ENCODE measurements at regions not wholly inside any gene's neighbourhood (a gene's known extent, or its start where the extent isn't known, plus 50 kb on each side); places are given as distances from the start of the nearest gene placed in this dataset.

DNA sequence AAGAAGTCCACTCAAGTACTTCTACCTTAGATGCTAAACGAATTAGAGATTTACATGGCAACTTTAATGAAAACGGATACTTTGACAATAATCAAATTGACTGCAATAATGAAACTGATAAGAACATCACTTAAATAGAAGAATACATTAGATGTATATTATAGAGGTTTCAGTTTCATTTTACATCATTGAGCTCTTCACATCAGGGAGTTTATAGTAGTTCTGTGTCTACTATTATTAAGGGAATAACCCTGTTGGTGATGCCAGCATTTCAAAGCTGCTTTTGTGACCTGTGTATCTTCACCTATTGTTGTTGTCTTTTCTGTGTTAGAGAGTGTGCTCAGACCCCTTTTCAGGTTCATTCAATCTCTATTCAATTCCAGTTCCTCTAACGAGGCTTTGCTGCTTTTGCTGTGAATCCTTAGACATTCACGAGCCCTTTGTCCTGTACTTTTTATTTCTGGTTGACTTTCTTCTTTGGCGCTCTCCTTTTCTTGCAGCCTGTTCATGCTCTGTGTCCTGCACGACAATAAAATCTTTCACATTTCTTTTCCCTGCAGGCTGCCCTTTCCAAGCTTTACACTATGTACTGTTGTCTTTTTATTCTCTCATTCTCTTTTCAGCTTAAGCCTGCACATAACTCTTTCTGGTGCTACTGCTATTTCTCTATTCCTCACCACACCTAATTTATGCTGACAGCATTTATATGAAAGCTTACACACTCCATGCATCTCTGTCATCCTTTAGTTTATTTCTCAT, 232.1 kb downstream of the CPE start:
- DNase-seq (ENCODE audit: low read depth): no peak

DNA sequence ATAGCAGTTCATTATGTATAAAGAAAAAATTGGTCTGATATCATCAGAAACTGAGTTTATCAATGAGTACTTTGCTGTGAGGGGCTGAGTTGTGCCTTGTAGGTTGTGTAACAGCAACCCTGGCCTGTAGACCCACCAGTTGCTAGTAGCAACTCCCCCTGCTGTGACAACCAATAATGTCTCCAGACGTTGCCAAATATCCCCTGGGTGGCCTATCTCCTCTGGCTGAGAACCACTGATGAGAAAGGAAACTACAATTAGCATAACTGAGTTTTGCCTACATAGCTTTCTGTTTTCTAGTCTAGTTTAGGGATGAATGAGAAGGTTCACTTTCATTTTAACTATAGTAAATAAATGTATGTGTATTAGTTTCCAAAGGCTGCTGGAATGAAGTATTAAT, 234.1 kb downstream of the CPE start:
- no peak for DNase-seq (ENCODE audit: low read depth)

DNA sequence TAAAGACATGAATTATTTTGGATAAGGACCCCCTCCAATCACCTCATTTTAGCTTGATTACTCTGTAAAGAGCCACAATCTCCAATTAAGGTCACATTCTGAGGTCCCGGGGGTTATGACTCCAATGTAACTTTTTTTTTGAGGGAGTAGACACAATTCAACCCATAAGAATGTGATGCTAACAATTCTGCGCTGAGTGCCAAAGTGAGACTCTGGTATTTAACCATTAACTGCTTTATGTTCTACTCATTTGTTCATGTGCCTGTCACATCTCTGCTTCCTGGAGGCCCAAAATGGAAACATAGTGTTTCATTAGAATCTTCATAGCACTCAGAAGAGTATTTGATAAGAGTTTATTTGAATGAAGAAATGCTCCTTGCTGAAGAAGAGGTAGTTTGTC, 234.8 kb downstream of the CPE start:
- DNase-seq (ENCODE audit: low read depth): no peak

- DNase-seq (ENCODE audit: low read depth): no peak
These were observed 242.1 kb downstream of the CPE start for GRCh38 chr4:165620913-165621312.

GRCh38 chr4:165621983-165622382, 243.2 kb downstream of the CPE start:
- DNase-seq (ENCODE audit: low read depth): no peak

- no peak for DNase-seq (ENCODE audit: low read depth)
These were observed 246.5 kb downstream of the CPE start for GRCh38 chr4:165625281-165625680.

- DNase-seq (ENCODE audit: low read depth): no peak
These were observed 246.7 kb upstream of the TLL1 start for GRCh38 chr4:165626316-165626715.

DNA sequence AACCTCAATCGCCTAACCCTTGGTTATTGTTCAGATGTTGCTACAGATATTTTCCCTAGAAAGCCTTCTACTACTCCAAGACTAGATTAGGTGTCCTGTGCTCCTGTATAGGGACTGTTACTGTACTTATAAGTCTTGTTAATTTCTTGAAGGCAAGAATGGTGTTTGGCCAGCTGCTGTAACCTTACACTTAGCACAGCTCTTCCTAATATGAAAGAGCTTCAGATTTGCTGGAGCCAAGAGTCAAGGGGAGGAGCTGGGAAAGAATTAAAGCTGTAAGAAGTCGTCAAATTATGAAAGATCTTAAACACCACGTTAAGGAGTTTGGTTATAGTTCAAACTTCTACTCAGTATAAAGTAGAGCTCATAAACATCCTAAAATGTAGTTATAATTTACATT, 245.9 kb upstream of the TLL1 start:
- DNase-seq (ENCODE audit: low read depth): no peak

- DNase-seq (ENCODE audit: low read depth): no peak
These were observed 245.5 kb upstream of the TLL1 start for GRCh38 chr4:165627548-165627947.

DNA sequence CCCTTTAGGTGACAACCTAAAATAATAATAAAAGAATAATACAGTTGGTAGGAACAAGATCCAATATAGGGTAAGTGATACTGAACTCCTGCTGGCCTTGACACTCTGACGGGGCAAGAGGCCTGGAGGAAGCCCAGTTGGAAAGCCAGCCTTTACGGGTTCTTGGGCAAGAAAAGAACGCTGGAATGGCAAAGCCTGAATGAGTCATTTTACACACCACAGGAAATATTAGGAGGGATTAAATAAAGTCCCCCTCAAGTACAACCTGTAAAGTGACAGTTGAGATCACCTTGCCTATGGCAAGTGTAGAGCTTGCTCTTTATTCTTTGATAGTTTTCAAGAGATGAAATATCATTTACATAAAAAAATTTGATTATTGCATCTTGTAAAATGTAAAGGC, 244.5 kb upstream of the TLL1 start:
- no peak for DNase-seq (ENCODE audit: low read depth)

GRCh38 chr4:165630671-165631070, 242.4 kb upstream of the TLL1 start:
- DNase-seq (ENCODE audit: low read depth): no peak

DNA sequence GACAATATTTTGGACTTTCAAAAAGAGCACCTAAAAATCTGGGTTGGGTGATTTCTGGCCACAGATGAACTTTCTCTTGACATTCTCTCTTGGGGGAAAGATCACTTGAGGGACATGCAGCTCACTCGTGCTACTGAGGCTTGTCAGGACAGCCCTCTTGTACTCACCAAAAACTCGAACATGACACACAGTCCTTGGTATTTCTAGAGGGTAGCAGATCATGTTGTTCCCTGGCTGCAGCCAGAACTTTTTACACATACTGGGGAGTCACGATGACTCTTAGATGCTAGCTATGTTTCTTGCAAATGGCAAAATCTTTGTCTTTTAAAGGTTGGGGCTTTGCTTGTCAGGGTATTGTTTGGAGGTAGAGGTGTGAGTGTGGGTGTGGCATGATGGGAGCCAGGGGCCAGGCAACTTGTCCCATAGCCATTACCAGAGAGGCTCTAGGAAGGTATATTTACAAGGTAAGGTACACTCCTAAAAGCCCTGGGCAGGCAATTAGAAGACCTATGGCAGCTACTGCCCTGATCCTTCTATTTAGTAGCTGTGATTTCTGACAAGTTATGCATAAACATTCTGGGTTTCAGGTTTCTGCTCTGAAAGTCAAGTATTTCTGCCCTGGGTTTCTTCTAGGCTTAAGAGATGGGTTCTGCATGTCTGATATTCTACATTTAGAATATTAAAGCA, 241.7 kb upstream of the TLL1 start:
- peak; percentile 2 for DNase-seq (ENCODE audit: low read depth)

GRCh38 chr4:165631912-165632311, 241.1 kb upstream of the TLL1 start:
- no peak for DNase-seq (ENCODE audit: low read depth)

DNA sequence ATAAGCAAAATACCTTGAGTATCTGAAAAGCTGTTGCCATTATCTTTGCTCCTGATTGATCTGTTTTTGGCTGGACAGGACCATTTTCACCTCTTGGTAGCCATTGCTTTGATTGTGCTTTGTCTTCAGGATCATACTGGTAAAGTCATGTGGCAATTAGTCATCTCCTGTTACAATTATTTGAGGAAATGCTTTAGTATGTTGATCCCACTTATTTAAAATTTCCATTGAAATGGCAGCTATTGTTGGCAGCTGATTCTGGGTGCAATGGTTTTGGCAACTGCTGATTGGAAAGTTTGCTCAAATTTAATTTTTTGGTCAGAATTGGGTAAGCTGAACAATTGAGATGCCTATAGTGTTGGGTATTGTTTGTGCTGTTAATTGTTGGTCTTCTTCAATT, 238.3 kb upstream of the TLL1 start:
- no peak for DNase-seq (ENCODE audit: low read depth)

- no peak for DNase-seq (ENCODE audit: low read depth)
These were observed 237.7 kb upstream of the TLL1 start for GRCh38 chr4:165635381-165635780.

DNA sequence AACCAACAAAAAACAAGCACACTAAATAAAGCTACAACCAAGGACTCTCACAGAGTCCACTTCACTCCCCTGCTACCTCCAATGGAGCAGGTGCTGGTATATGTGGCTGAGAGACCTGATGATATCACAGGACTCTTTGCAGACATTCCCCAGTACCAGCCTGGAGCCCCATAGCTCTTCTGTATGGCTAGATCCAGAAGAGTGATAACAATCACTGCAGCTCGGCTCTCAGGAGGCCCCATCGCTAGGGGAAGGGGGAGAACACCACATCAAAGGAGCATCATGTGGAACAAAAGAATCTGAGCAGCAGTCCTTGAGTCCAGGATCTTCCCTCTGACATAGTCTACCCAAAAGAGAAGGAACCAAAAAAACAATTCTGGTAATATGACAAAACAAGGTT, 237.1 kb upstream of the TLL1 start:
- no peak for DNase-seq (ENCODE audit: low read depth)

GRCh38 chr4:165651901-165652300, 221.1 kb upstream of the TLL1 start:
- DNase-seq (ENCODE audit: low read depth): no peak

- no peak for DNase-seq (ENCODE audit: low read depth)
These were observed 218.5 kb upstream of the TLL1 start for GRCh38 chr4:165654556-165654955.

DNA sequence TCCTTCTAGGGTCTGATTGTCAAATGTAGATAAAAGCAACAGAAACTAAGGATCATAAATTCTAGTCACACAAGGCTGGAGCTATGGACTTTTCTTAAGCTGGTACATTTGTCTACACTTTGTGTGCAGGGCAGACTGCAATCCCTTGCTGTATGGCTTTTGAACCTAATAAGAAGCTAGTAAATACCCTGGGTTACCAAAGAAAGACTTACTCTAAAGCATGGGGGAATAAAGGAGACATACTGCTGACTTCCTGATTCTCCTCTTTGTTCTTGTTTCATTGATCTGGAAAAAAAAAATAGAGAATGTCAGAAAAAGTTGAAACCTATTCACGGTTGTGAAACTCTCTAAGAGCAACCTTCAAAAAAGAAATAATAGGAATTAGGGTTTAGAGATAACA, 216.6 kb upstream of the TLL1 start:
- no peak for DNase-seq (ENCODE audit: low read depth)

- no peak for DNase-seq (ENCODE audit: low read depth)
These were observed 216.1 kb upstream of the TLL1 start for GRCh38 chr4:165656829-165657490.

- peak; percentile 31 for DNase-seq (ENCODE audit: low read depth)
These were observed 210.7 kb upstream of the TLL1 start for GRCh38 chr4:165662341-165662740.

- DNase-seq (ENCODE audit: low read depth): no peak
These were observed 209.6 kb upstream of the TLL1 start for GRCh38 chr4:165663411-165663810.

- no peak for DNase-seq (ENCODE audit: low read depth)
These were observed 206.2 kb upstream of the TLL1 start for GRCh38 chr4:165666836-165667235.
